Activated T-cell treated with anti-CD3 and anti-CD28 coated beads, Interleukin-2, amount 50 U/mL, for 24 hours (primary cell): ENCODE measurements at regions not wholly inside any gene's neighbourhood (a gene's known extent, or its start where the extent isn't known, plus 50 kb on each side); places are given as distances from the start of the nearest gene placed in this dataset.

ENCODE experiments used
- DNase-seq: peaks from one replicate; pipeline ENCODE4 v3.0.0-alpha.2; 2020
- H3K27ac Mint-ChIP-seq: 2 replicates; pipeline ENCODE4 v1.8.0; 2020; ENCODE audit warnings: mild to moderate bottlenecking, mixed read lengths
- H3K27me3 Mint-ChIP-seq: 2 replicates; pipeline ENCODE4 v1.8.0; 2020; ENCODE audit warnings: mixed read lengths
- H3K36me3 Mint-ChIP-seq: 2 replicates; pipeline ENCODE4 v1.8.0; 2020; ENCODE audit warnings: low read depth, mixed read lengths
- H3K4me1 Mint-ChIP-seq: 2 replicates; pipeline ENCODE4 v1.8.0; 2020; ENCODE audit warnings: low read depth, mixed read lengths
- H3K4me3 Mint-ChIP-seq: 2 replicates; pipeline ENCODE4 v1.8.0; 2020; ENCODE audit warnings: mild to moderate bottlenecking, moderate library complexity, mixed read lengths
- H3K9me3 Mint-ChIP-seq: 2 replicates; pipeline ENCODE4 v1.8.0; 2020; ENCODE audit warnings: mixed read lengths

- H3K9me3 Mint-ChIP-seq = peaks cover 12% of the 10 kb centered on the region
- no peaks in the 10 kb centered on the region for H3K4me1 Mint-ChIP-seq
- H3K36me3 Mint-ChIP-seq = no peaks in the 10 kb centered on the region
- no peak overlapping the region for H3K4me3 Mint-ChIP-seq
- H3K27ac Mint-ChIP-seq = no peak overlapping the region
- H3K27me3 Mint-ChIP-seq = peaks cover 13% of the 10 kb centered on the region
- DNase-seq = no peak
These were observed 699.0 kb downstream of the ETS1 start for GRCh38 chr11:127888386-127888785.

GRCh38 chr11:127875131-127875530 is 712.2 kb downstream of the ETS1 start:
- H3K4me1 Mint-ChIP-seq = no peaks in the 10 kb centered on the region
- no peaks in the 10 kb centered on the region for H3K9me3 Mint-ChIP-seq
- H3K27me3 Mint-ChIP-seq = peaks cover 21% of the 10 kb centered on the region
- no peak overlapping the region for H3K27ac Mint-ChIP-seq
- H3K4me3 Mint-ChIP-seq = no peak overlapping the region
- H3K36me3 Mint-ChIP-seq = no peaks in the 10 kb centered on the region
- no peak for DNase-seq

- DNase-seq = no peak
- Mint-ChIP-seq H3K36me3 (no peaks in the 10 kb centered on the region), H3K27ac (no peak overlapping the region), H3K9me3 (no peaks in the 10 kb centered on the region), H3K4me3 (no peak overlapping the region), H3K4me1 (no peaks in the 10 kb centered on the region), H3K27me3 (peaks cover 21% of the 10 kb centered on the region)
These were observed 713.9 kb downstream of the ETS1 start for GRCh38 chr11:127873478-127873877.

- H3K4me3 Mint-ChIP-seq = no peak overlapping the region
- DNase-seq = no peak
- peaks cover 5% of the 10 kb centered on the region for H3K27me3 Mint-ChIP-seq
- H3K27ac Mint-ChIP-seq = no peak overlapping the region
- H3K36me3 Mint-ChIP-seq = no peaks in the 10 kb centered on the region
- H3K4me1 Mint-ChIP-seq = no peaks in the 10 kb centered on the region
- H3K9me3 Mint-ChIP-seq = no peaks in the 10 kb centered on the region
These were observed 721.2 kb downstream of the ETS1 start for GRCh38 chr11:127866109-127866508.

- Mint-ChIP-seq H3K9me3 (no peaks in the 10 kb centered on the region), H3K27me3 (peaks cover 7% of the 10 kb centered on the region), H3K4me1 (no peaks in the 10 kb centered on the region), H3K4me3 (no peak overlapping the region), H3K27ac (no peak overlapping the region), H3K36me3 (no peaks in the 10 kb centered on the region)
- no peak for DNase-seq
These were observed 722.5 kb downstream of the ETS1 start for GRCh38 chr11:127864861-127865260.

GRCh38 chr11:127862406-127862805 is 725.0 kb downstream of the ETS1 start:
- DNase-seq = no peak
- Mint-ChIP-seq H3K36me3 (no peaks in the 10 kb centered on the region), H3K27me3 (peaks cover 15% of the 10 kb centered on the region), H3K9me3 (no peaks in the 10 kb centered on the region), H3K4me1 (no peaks in the 10 kb centered on the region), H3K4me3 (no peak overlapping the region), H3K27ac (no peak overlapping the region)

- H3K4me3 Mint-ChIP-seq = no peak overlapping the region
These were observed 727.4 kb downstream of the ETS1 start for GRCh38 chr11:127859941-127860354.

GRCh38 chr11:127844876-127845275 is 742.5 kb downstream of the ETS1 start:
- no peak for DNase-seq
- Mint-ChIP-seq H3K27me3 (peaks cover 21% of the 10 kb centered on the region), H3K9me3 (no peaks in the 10 kb centered on the region), H3K4me1 (no peaks in the 10 kb centered on the region), H3K36me3 (no peaks in the 10 kb centered on the region), H3K4me3 (no peak overlapping the region), H3K27ac (no peak overlapping the region)

More at GRCh38 chr11:127859941-127860354, 727.4 kb downstream of the ETS1 start:
- Mint-ChIP-seq H3K9me3 (no peaks in the 10 kb centered on the region), H3K36me3 (no peaks in the 10 kb centered on the region), H3K27me3 (peaks cover 19% of the 10 kb centered on the region), H3K4me1 (no peaks in the 10 kb centered on the region), H3K27ac (no peak overlapping the region)
- DNase-seq = no peak

GRCh38 chr11:127843483-127844396 is 743.6 kb downstream of the ETS1 start:
- peaks cover 21% of the 10 kb centered on the region for H3K27me3 Mint-ChIP-seq
- no peaks in the 10 kb centered on the region for H3K9me3 Mint-ChIP-seq
- peak; percentile 69 for DNase-seq
- H3K4me3 Mint-ChIP-seq = no peak overlapping the region
- H3K36me3 Mint-ChIP-seq = no peaks in the 10 kb centered on the region
- no peaks in the 10 kb centered on the region for H3K4me1 Mint-ChIP-seq
- no peak overlapping the region for H3K27ac Mint-ChIP-seq

GRCh38 chr11:127825183-127825582 is 762.2 kb downstream of the ETS1 start:
- no peaks in the 10 kb centered on the region for H3K9me3 Mint-ChIP-seq

GRCh38 chr11:127818625-127819024 is 768.7 kb downstream of the ETS1 start:
- H3K4me3 Mint-ChIP-seq = no peak overlapping the region
- no peak overlapping the region for H3K27ac Mint-ChIP-seq
- no peaks in the 10 kb centered on the region for H3K36me3 Mint-ChIP-seq
- peaks cover 18% of the 10 kb centered on the region for H3K27me3 Mint-ChIP-seq
- no peak for DNase-seq
- no peaks in the 10 kb centered on the region for H3K9me3 Mint-ChIP-seq
- peaks cover 3% of the 10 kb centered on the region for H3K4me1 Mint-ChIP-seq

More at GRCh38 chr11:127825183-127825582, 762.2 kb downstream of the ETS1 start:
- Mint-ChIP-seq H3K27me3 (peaks cover 39% of the 10 kb centered on the region), H3K27ac (no peak overlapping the region), H3K4me1 (no peaks in the 10 kb centered on the region), H3K36me3 (no peaks in the 10 kb centered on the region), H3K4me3 (no peak overlapping the region)
- DNase-seq = no peak

GRCh38 chr11:127816962-127817361 is 770.4 kb downstream of the ETS1 start:
- Mint-ChIP-seq H3K27me3 (peaks cover 22% of the 10 kb centered on the region), H3K36me3 (no peaks in the 10 kb centered on the region), H3K27ac (no peak overlapping the region), H3K9me3 (no peaks in the 10 kb centered on the region), H3K4me3 (no peak overlapping the region), H3K4me1 (peaks cover 3% of the 10 kb centered on the region)
- DNase-seq = no peak

- H3K36me3 Mint-ChIP-seq = no peaks in the 10 kb centered on the region
- DNase-seq = no peak
- H3K9me3 Mint-ChIP-seq = no peaks in the 10 kb centered on the region
- no peak overlapping the region for H3K27ac Mint-ChIP-seq
- no peak overlapping the region for H3K4me3 Mint-ChIP-seq
- peaks cover 26% of the 10 kb centered on the region for H3K27me3 Mint-ChIP-seq
- H3K4me1 Mint-ChIP-seq = peaks cover 3% of the 10 kb centered on the region
These were observed 772.0 kb downstream of the ETS1 start for GRCh38 chr11:127815331-127815730.

- Mint-ChIP-seq H3K27ac (no peak overlapping the region), H3K9me3 (no peaks in the 10 kb centered on the region), H3K4me3 (no peak overlapping the region), H3K27me3 (peaks cover 13% of the 10 kb centered on the region), H3K36me3 (no peaks in the 10 kb centered on the region), H3K4me1 (no peaks in the 10 kb centered on the region)
- no peak for DNase-seq
These were observed 780.9 kb downstream of the ETS1 start for GRCh38 chr11:127806501-127806900.

- Mint-ChIP-seq H3K4me1 (no peaks in the 10 kb centered on the region), H3K27ac (no peak overlapping the region), H3K9me3 (no peaks in the 10 kb centered on the region), H3K36me3 (no peaks in the 10 kb centered on the region), H3K27me3 (peaks cover 9% of the 10 kb centered on the region), H3K4me3 (no peak overlapping the region)
- DNase-seq = no peak
These were observed 781.6 kb downstream of the ETS1 start for GRCh38 chr11:127805771-127806170.
